GM12873 (cell line): ENCODE measurements at regions not wholly inside any gene's neighbourhood (a gene's known extent, or its start where the extent isn't known, plus 50 kb on each side); places are given as distances from the start of the nearest gene placed in this dataset.

Experiments
- CTCF ChIP-seq: IDR thresholded peaks from 2 replicates; pipeline ENCODE4 v1.5.1; 2012; ENCODE audit warnings: low read depth, mild to moderate bottlenecking, moderate library complexity, low read length, control low read depth; ENCODE audit not compliant: insufficient read depth; ENCODE audit errors: missing control alignments

GRCh38 chr2:188890755-188891154 is 83.4 kb upstream of the COL3A1 start:
- no peak for TF ChIP-seq CTCF

GRCh38 chr2:188892636-188893035 is 81.5 kb upstream of the COL3A1 start:
- no peak for TF ChIP-seq CTCF

GRCh38 chr2:188893972-188894371 is 80.2 kb upstream of the COL3A1 start:
- TF ChIP-seq CTCF: no peak

- no peak for TF ChIP-seq CTCF
Measured at GRCh38 chr2:188894979-188895378, 79.2 kb upstream of the COL3A1 start.

GRCh38 chr2:188897096-188897495 is 77.1 kb upstream of the COL3A1 start:
- no peak for TF ChIP-seq CTCF

- TF ChIP-seq CTCF: no peak
Measured at GRCh38 chr2:188898261-188898660, 75.9 kb upstream of the COL3A1 start.

GRCh38 chr2:188902901-188903491 is 71.2 kb upstream of the COL3A1 start:
- TF ChIP-seq CTCF: no peak

- TF ChIP-seq CTCF: no peak
Measured at GRCh38 chr2:188903740-188904139, 70.4 kb upstream of the COL3A1 start.
